A673 (cell line): ENCODE measurements at regions not wholly inside any gene's neighbourhood (a gene's known extent, or its start where the extent isn't known, plus 50 kb on each side); places are given as distances from the start of the nearest gene placed in this dataset.

ENCODE experiments used
- BruUV-seq: library from RNA; stranded (reverse); fragments of 400-500 nt; replicated peaks from 2 replicates; lab custom pipeline; 2021; lab: Mats Ljungman, UMichigan
- CTCF ChIA-PET: fragments of 300-600 bp; sonication (Branson Sonifier 250); formaldehyde crosslinking; loops from one replicate; lab custom pipeline; 2022; ENCODE audit warnings: antibody characterized with exemption; lab: Charles Lee
- POLR2A ChIA-PET: fragments of 300-600 bp; sonication (Branson Sonifier 250); formaldehyde crosslinking; loops from one replicate; lab custom pipeline; 2022; ENCODE audit warnings: antibody characterized with exemption; ENCODE audit not compliant: low non-redundant PET; lab: Charles Lee
- DNase-seq: peaks from one replicate; pipeline ENCODE4 v3.0.0-alpha.2; 2015; ENCODE audit warnings: low spot score
- H3K27ac ChIP-seq: fragments of 200-600 bp; sonication (generic); 2 replicates; pipeline ENCODE4 v1.5.1; 2016; ENCODE audit warnings: mixed run types, low read depth, mild to moderate bottlenecking, mixed read lengths, antibody characterized with exemption, low read length; ENCODE audit not compliant: poor library complexity, severe bottlenecking
- H3K27me3 ChIP-seq: fragments of 200-600 bp; sonication (generic); replicated peaks from 2 replicates; pipeline ENCODE4 v1.6.1; 2017; ENCODE audit warnings: mixed run types, low read depth, mild to moderate bottlenecking, mixed read lengths, antibody characterized with exemption, low read length; ENCODE audit not compliant: insufficient read depth, poor library complexity
- H3K36me3 ChIP-seq: fragments of 200-600 bp; sonication (generic); 2 replicates; pipeline ENCODE4 v1.6.1; 2016; ENCODE audit warnings: mixed run types, mild to moderate bottlenecking, mixed read lengths, antibody characterized with exemption, low read length; ENCODE audit not compliant: insufficient read depth, poor library complexity, severe bottlenecking
- H3K4me1 ChIP-seq: fragments of 200-600 bp; sonication (generic); 2 replicates; pipeline ENCODE4 v1.6.1; 2017; ENCODE audit warnings: mixed run types, mild to moderate bottlenecking, mixed read lengths, antibody characterized with exemption, low read length; ENCODE audit not compliant: insufficient read depth, poor library complexity, severe bottlenecking
- H3K4me3 ChIP-seq: fragments of 200-600 bp; sonication (generic); 2 replicates; pipeline ENCODE4 v1.5.1; 2016; ENCODE audit warnings: low read depth, mixed run types, mild to moderate bottlenecking, mixed read lengths, low read length; ENCODE audit not compliant: poor library complexity, severe bottlenecking
- H3K9me3 ChIP-seq: fragments of 200-600 bp; sonication (generic); 2 replicates; pipeline ENCODE4 v1.6.1; 2016; ENCODE audit warnings: mixed run types, low read depth, mild to moderate bottlenecking, mixed read lengths, antibody characterized with exemption, low read length; ENCODE audit not compliant: poor library complexity, severe bottlenecking
- EZH2 ChIP-seq: fragments of 200-600 bp; sonication (generic); IDR thresholded peaks from 2 replicates; pipeline ENCODE4 v1.6.1; 2017; ENCODE audit warnings: borderline replicate concordance, low read depth, mild to moderate bottlenecking, mixed read lengths, antibody characterized with exemption, low read length; ENCODE audit not compliant: poor library complexity, severe bottlenecking
- intact Hi-C: fragments of 100-400 bp; cut with micrococcal nuclease; formaldehyde crosslinking; loops from one replicate; pipeline ENCODE4 v1.10.0; 2022; ENCODE audit not compliant: unreplicated experiment
- TF ChIP-seq, protein P1 (sequence below): fragments of 300-800, 200-600 bp; sonication (generic); conservative IDR thresholded peaks from 2 replicates; pipeline ENCODE4 v1.5.1; 2017; ENCODE audit warnings: low read depth, mild to moderate bottlenecking, antibody characterized with exemption, low read length, moderate library complexity, mixed read lengths

DNA sequence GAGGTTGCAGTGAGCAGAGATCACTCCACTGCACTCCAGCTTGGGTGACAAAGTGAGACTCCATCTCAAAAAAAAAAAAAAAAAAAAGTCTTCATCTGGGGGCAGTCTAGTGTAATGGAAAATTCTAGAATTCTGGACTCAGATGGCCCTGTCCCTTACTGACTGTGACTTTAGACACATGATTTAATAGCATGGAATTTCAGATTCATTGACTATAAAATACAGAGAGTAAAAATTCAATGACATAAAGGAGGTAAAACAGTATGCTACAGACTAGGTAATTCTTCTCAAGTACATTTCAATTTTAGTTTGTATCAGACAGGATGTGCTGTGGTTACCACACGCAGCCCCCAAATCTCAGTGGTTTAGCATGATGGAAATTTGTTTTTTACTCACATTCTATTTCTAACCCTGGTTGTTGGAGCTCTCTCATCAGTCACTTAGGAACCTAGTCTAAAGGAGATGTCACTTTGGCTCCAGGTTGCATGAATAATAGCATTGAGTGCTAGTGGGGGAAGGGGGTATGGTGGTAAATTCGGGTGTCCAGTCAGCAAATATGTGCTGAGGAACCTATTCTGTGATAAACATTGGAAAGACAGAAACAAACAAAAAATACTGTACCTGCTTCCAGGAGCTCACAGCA, 444.0 kb downstream of the XYLT1 start:
- no peak overlapping the region for H3K4me3 ChIP-seq
- H3K4me1 ChIP-seq, result no peaks in the 10 kb centered on the region
- no peaks in the 10 kb centered on the region for H3K27me3 ChIP-seq
- H3K27ac ChIP-seq, result no peak overlapping the region
- TF ChIP-seq EZH2, result no peak
- TF ChIP-seq, protein P1, sequence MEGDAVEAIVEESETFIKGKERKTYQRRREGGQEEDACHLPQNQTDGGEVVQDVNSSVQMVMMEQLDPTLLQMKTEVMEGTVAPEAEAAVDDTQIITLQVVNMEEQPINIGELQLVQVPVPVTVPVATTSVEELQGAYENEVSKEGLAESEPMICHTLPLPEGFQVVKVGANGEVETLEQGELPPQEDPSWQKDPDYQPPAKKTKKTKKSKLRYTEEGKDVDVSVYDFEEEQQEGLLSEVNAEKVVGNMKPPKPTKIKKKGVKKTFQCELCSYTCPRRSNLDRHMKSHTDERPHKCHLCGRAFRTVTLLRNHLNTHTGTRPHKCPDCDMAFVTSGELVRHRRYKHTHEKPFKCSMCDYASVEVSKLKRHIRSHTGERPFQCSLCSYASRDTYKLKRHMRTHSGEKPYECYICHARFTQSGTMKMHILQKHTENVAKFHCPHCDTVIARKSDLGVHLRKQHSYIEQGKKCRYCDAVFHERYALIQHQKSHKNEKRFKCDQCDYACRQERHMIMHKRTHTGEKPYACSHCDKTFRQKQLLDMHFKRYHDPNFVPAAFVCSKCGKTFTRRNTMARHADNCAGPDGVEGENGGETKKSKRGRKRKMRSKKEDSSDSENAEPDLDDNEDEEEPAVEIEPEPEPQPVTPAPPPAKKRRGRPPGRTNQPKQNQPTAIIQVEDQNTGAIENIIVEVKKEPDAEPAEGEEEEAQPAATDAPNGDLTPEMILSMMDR, result no peak
- no peak for DNase-seq
- intact Hi-C loops, result no loop called here
- H3K9me3 ChIP-seq, result peaks cover 15% of the 10 kb centered on the region
- BruUV-seq, result no TSS peak
- POLR2A ChIA-PET, result no interaction called here
- no peaks in the 10 kb centered on the region for H3K36me3 ChIP-seq
- CTCF ChIA-PET, result no interaction called here

DNA sequence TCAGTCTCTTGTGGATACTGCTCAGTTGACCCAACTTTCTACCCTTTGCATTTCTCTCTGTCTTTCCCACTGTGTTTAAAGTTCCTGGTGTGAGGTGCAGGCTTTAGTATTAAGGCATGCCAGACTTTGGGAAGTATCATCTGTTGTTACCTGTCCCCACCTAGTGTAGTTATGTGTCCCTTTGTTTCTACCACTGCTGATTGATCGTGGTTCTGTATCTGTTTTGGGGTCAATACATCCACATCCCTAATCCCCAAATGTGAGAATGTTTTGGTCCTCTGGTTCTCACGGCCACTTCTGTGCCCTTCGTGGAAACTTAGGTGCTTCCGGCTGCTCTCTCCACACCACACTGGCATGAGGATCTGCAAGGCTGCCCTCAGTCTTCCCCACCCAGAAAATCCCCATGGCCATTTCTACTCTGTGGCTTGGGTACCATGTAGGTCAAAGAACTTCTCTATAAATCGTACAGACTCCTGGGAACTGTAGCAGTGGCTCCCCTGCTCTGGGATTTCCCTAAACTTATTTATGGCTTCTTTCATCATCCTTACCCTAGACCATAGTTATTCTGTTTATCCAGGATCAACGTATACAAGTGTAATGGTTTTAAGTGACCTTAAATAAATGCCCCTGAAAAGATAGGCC, 443.2 kb downstream of the XYLT1 start:
- intact Hi-C loops, result no loop called here
- CTCF ChIA-PET, result no interaction called here
- no peak overlapping the region for H3K27ac ChIP-seq
- TF ChIP-seq, protein P1, result no peak
- TF ChIP-seq EZH2, result no peak
- H3K4me1 ChIP-seq, result no peaks in the 10 kb centered on the region
- no peaks in the 10 kb centered on the region for H3K27me3 ChIP-seq
- no peaks in the 10 kb centered on the region for H3K36me3 ChIP-seq
- no peak overlapping the region for H3K4me3 ChIP-seq
- no TSS peak for BruUV-seq
- POLR2A ChIA-PET, result no interaction called here
- H3K9me3 ChIP-seq, result peaks cover 15% of the 10 kb centered on the region
- no peak for DNase-seq

DNA sequence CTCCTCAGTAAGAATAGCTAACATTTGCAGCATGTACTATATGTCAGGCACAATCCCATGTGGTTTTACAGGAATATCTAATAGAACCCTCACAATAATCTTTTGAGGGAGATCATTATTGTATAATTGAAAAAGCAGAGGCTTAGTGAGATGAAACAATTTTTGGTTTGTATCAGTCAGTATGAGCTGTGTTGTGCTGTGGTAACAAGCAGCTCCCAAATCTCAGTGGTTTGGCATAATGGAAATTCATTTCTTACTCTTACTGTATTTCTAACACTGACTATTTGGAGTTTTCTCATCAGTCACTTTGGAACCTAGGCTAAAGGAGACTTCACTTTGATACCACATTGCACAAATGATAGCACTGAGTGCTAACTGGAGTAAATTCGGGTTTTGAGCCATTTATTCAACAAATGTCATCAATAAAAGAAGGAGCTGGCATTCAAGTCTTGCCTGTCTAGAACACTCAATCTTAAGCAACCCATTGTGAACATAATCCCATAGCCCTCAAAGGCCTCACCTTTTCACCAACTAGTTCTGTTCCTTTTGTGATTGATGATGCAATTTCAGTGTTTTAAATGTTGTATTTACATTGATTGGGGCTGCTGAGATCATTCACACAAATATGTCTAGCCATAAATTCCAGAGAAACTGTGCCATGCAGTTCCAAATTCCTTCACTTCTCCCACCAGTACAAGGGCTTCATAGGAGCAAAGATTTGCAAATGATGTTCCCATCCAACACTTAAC, 441.0 kb downstream of the XYLT1 start:
- Histone ChIP-seq H3K4me1 (no peaks in the 10 kb centered on the region), H3K27me3 (no peaks in the 10 kb centered on the region), H3K36me3 (no peaks in the 10 kb centered on the region), H3K9me3 (peaks cover 9% of the 10 kb centered on the region), H3K4me3 (no peak overlapping the region), H3K27ac (no peak overlapping the region)
- intact Hi-C loops, result no loop called here
- no peak for DNase-seq
- TF ChIP-seq EZH2, result no peak
- TF ChIP-seq, protein P1, result no peak
- no TSS peak for BruUV-seq
- CTCF ChIA-PET, result no interaction called here
- POLR2A ChIA-PET, result no interaction called here
